ENCODE measurements at regions not wholly inside any gene's neighbourhood (a gene's known extent, or its start where the extent isn't known, plus 50 kb on each side); places are given as distances from the start of the nearest gene placed in this dataset.
"Not testable (repeated sequence)": the region's sequence is repeated elsewhere in the genome, so short reads cannot be mapped to it uniquely, and the experiment has no call there.

- no peak for DNase-seq
Observed at GRCh38 chr2:143840194-143840593, 679.7 kb downstream of the ZEB2 start.

GRCh38 chr2:143839456-143839855 is 680.5 kb downstream of the ZEB2 start:
- DNase-seq, result no peak

DNA sequence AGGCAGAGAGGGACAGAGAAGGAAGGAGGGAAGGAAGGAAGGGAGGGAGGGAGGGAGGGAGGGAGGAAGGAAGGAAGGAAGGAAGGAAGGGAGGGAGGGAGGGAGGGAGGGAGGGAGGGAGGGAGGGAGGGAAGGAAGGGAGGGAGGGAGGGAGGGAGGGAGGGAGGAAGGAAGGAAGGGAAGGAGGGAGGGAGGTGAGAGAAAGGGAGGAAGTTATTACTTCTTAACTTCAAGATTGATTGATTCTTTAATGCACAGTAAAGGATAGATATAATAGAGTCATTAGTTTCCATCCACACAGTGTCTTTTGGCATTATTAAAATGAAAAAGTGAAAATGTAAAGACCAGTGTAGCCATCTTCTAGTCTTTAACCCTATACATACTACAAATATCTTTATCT is 682.9 kb downstream of the ZEB2 start:
- not testable (repeated sequence) for DNase-seq

DNA sequence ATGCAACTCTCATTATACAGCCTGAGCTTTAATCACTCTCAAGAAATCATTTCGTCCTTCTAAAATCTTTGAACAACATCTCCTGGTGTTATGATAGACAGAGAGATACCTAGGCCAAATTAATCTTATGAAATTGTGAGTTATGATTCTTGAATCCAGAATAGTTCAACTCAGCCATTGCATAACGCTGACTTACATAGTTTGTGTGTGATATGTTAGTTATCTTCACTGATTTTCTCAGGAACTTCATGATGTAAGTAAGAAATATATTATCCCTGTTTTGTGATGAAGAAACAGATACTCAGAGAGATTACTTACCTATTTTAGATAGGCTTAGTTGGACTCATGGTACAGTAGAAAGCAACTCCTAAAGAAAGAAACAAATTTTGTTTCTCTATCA is 684.4 kb downstream of the ZEB2 start:
- no peak for DNase-seq

- DNase-seq, result no peak
Observed at GRCh38 chr2:143833015-143833660, 686.8 kb downstream of the ZEB2 start.

DNA sequence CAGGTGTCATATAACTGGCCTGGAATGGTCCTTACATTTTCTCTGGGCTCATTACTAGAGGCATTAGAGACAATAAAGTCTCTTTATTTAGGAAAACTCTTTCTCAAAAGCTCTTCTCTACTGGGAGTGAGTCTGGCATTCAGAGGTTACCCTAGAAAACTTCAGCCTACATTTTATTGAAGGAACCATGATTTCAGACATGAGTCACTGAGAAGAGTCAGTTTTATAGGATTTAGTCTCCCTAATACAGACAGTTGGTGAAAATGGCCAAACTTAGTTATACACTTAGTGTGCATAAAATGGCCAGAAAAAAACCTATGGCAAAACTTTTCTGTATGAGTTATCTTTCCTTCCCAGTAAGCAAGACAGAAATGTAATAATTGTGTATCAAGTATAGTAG is 689.4 kb downstream of the ZEB2 start:
- no peak for DNase-seq

GRCh38 chr2:143828763-143829537 is 691.0 kb downstream of the ZEB2 start:
- DNase-seq, result no peak

GRCh38 chr2:143824791-143825190 is 695.1 kb downstream of the ZEB2 start:
- DNase-seq, result no peak

DNA sequence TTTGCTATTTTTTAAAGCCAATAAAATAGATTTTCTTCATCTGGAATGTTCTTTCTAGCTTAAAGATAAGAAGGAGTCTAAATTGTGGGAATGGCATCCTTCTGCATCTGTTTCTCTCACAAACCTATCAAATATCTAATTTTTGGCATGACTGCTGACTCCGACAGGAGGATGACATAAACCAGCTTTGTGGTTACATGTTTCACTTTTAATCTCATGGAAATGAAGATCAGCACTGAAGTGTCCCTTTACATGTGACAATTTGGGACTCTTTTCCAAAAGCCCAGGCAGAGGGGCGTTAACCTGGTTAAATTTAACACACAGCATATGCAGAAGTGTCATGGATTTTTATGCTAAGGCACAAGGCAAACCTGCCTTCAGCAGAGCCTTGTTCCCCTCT is 694.7 kb downstream of the ARHGAP15 start:
- DNase-seq, result no peak

- no peak for DNase-seq
Observed at GRCh38 chr2:143823296-143823695, 694.1 kb downstream of the ARHGAP15 start.

- DNase-seq, result no peak
Observed at GRCh38 chr2:143822736-143823135, 693.5 kb downstream of the ARHGAP15 start.

DNA sequence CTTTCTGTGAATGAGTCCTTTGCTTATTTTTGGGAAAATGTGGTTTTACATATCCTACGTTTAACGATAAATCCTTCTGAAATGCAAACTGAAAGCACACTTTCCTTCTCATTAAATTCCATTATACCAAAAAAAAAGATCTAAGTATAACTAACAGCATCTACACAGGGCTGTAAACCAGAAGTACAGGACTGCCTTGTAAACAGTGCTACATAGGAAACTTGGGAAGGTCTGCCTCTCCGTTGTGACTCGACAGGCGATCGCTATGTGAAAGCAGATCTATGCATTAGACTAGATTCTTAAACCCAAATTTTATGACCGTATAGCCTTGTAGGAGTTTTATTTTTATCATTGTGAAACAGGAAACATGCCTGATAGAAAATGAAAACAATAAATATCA is 690.5 kb downstream of the ARHGAP15 start:
- DNase-seq, result no peak

DNA sequence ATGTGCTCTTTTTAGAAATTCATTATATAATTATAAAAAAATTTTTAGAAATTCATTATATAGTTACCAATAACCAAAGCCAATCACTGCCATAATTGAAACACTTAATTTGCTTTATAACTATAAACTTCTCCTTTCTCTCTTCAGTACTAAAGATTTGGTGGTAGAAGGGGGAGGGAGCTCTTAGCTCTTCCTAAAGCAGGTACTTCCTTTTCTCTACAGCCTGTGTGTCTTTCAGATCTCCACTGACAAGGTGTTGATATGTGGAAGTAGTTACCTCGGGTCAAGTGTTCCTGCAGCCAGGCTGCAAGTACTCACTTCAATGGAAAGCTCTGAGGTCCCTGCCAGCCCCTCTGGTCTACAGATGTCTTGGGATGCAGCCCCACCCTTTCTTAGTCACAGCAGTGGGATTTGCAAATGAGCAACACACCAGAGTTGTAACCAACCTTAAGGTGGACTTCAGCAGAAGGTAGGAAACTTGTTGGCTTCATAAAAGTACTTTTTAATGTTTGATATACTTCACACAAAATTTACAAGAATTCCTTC is 690.0 kb downstream of the ARHGAP15 start:
- DNase-seq, result no peak
